Ascending aorta (tissue), 2 donors: ENCODE measurements at regions not wholly inside any gene's neighbourhood (a gene's known extent, or its start where the extent isn't known, plus 50 kb on each side); places are given as distances from the start of the nearest gene placed in this dataset.

Experiments
- DNase-seq, 2 donors: peaks; one replicate each; pipeline ENCODE4 v3.0.0-alpha.2; 2019; ENCODE audit warnings: low spot score in 2 of 2
- H3K27ac ChIP-seq, 2 donors: fragments of 200-600 bp; sonication (generic); one replicate each; pipeline ENCODE4 v1.5.1; 2016 to 2017; ENCODE audit warnings: mild to moderate bottlenecking in 1 of 2
- H3K27me3 ChIP-seq: fragments of 200-600 bp; sonication (generic); one replicate; pipeline ENCODE4 v1.5.1; 2017
- H3K36me3 ChIP-seq, 2 donors: fragments of 200-600 bp; sonication (generic); one replicate each; pipeline ENCODE4 v1.5.1; 2016
- H3K4me1 ChIP-seq, 2 donors: fragments of 200-600 bp; sonication (generic); one replicate each; pipeline ENCODE4 v1.5.1; 2016 to 2017; ENCODE audit warnings: mild to moderate bottlenecking in 1 of 2
- H3K4me3 ChIP-seq, 2 donors: fragments of 200-600 bp; sonication (generic); one replicate each; pipeline ENCODE4 v1.5.1; 2016 to 2017; ENCODE audit warnings: mild to moderate bottlenecking in 1 of 2
- H3K9me3 ChIP-seq, 2 donors: fragments of 200-600 bp; sonication (generic); one replicate each; pipeline ENCODE4 v1.5.1; 2016
- CTCF ChIP-seq, 3 experiments: fragments of 200-600 bp in 2 of 3; fragments of 450-650 bp in 1 of 3; sonication (generic) in 2 of 3; IDR thresholded peaks; one replicate each; pipeline ENCODE4 v1.5.1; 2016 to 2019; ENCODE audit warnings: antibody characterized with exemption in 3 of 3, mild to moderate bottlenecking in 1 of 3, moderate library complexity in 1 of 3
- intact Hi-C: fragments of 100-400 bp; cut with DNase I; formaldehyde crosslinking; loops from one replicate; pipeline ENCODE4 v1.15.1; 2023

GRCh38 chr13:65889368-65889767 lies 1340.8 kb downstream of the PCDH9 start:
- no peak overlapping the region for H3K27ac ChIP-seq
- intact Hi-C loops = no loop called here
- no peak for TF ChIP-seq CTCF (IDR thresholded peaks at IDR 0.05)
- no peaks in the 10 kb centered on the region for H3K36me3 ChIP-seq
- H3K4me3 ChIP-seq = no peak overlapping the region
- DNase-seq = no peak
- no peaks in the 10 kb centered on the region for H3K27me3 ChIP-seq
- H3K4me1 ChIP-seq = no peaks in the 10 kb centered on the region
- H3K9me3 ChIP-seq = no peaks in the 10 kb centered on the region

GRCh38 chr13:65882810-65883209 lies 1347.3 kb downstream of the PCDH9 start:
- no peak for TF ChIP-seq CTCF (IDR thresholded peaks at IDR 0.05)
- Histone ChIP-seq H3K9me3 (no peaks in the 10 kb centered on the region), H3K36me3 (no peaks in the 10 kb centered on the region), H3K27ac (no peak overlapping the region), H3K4me3 (no peak overlapping the region), H3K27me3 (no peaks in the 10 kb centered on the region), H3K4me1 (no peaks in the 10 kb centered on the region)
- intact Hi-C loops = no loop called here
- DNase-seq = no peak

- no peak for TF ChIP-seq CTCF (IDR thresholded peaks at IDR 0.05)
- intact Hi-C loops = no loop called here
- no peak for DNase-seq
These were observed 1348.5 kb downstream of the PCDH9 start for GRCh38 chr13:65881561-65882155.

GRCh38 chr13:65875031-65875430 lies 1355.1 kb downstream of the PCDH9 start:
- Histone ChIP-seq H3K4me1 (no peaks in the 10 kb centered on the region), H3K9me3 (no peaks in the 10 kb centered on the region), H3K27me3 (no peaks in the 10 kb centered on the region), H3K4me3 (no peak overlapping the region), H3K36me3 (no peaks in the 10 kb centered on the region), H3K27ac (no peak overlapping the region)
- DNase-seq = no peak
- TF ChIP-seq CTCF (IDR thresholded peaks at IDR 0.05) = no peak
- intact Hi-C loops = no loop called here

More at GRCh38 chr13:65881561-65882155, 1348.5 kb downstream of the PCDH9 start:
- no peaks in the 10 kb centered on the region for H3K4me1 ChIP-seq
- H3K36me3 ChIP-seq = no peaks in the 10 kb centered on the region
- H3K4me3 ChIP-seq = no peak overlapping the region
- no peak overlapping the region for H3K27ac ChIP-seq
- H3K9me3 ChIP-seq = no peaks in the 10 kb centered on the region
- H3K27me3 ChIP-seq = no peaks in the 10 kb centered on the region

- H3K4me1 ChIP-seq = no peaks in the 10 kb centered on the region
- DNase-seq = no peak
- no peak for TF ChIP-seq CTCF (IDR thresholded peaks at IDR 0.05)
- intact Hi-C loops = no loop called here
- no peaks in the 10 kb centered on the region for H3K9me3 ChIP-seq
- H3K4me3 ChIP-seq = no peak overlapping the region
- H3K27ac ChIP-seq = no peak overlapping the region
- H3K27me3 ChIP-seq = no peaks in the 10 kb centered on the region
- no peaks in the 10 kb centered on the region for H3K36me3 ChIP-seq
These were observed 1357.7 kb downstream of the PCDH9 start for GRCh38 chr13:65872448-65872847.

GRCh38 chr13:65868884-65869283 lies 1361.3 kb downstream of the PCDH9 start:
- Histone ChIP-seq H3K36me3 (no peaks in the 10 kb centered on the region), H3K4me3 (no peak overlapping the region), H3K4me1 (no peaks in the 10 kb centered on the region), H3K27ac (no peak overlapping the region), H3K9me3 (no peaks in the 10 kb centered on the region), H3K27me3 (no peaks in the 10 kb centered on the region)
- TF ChIP-seq CTCF (IDR thresholded peaks at IDR 0.05) = no peak
- intact Hi-C loops = no loop called here
- DNase-seq = no peak
